Ascending aorta (tissue), 2 donors: ENCODE measurements at regions not wholly inside any gene's neighbourhood (a gene's known extent, or its start where the extent isn't known, plus 50 kb on each side); places are given as distances from the start of the nearest gene placed in this dataset.

ENCODE experiments used
- DNase-seq, 2 donors: peaks; one replicate each; pipeline ENCODE4 v3.0.0-alpha.2; 2019; ENCODE audit warnings: low spot score in 2 of 2
- H3K27ac ChIP-seq, 2 donors: fragments of 200-600 bp; sonication (generic); one replicate each; pipeline ENCODE4 v1.5.1; 2016 to 2017; ENCODE audit warnings: mild to moderate bottlenecking in 1 of 2
- H3K27me3 ChIP-seq: fragments of 200-600 bp; sonication (generic); one replicate; pipeline ENCODE4 v1.5.1; 2017
- H3K36me3 ChIP-seq, 2 donors: fragments of 200-600 bp; sonication (generic); one replicate each; pipeline ENCODE4 v1.5.1; 2016
- H3K4me1 ChIP-seq, 2 donors: fragments of 200-600 bp; sonication (generic); one replicate each; pipeline ENCODE4 v1.5.1; 2016 to 2017; ENCODE audit warnings: mild to moderate bottlenecking in 1 of 2
- H3K4me3 ChIP-seq, 2 donors: fragments of 200-600 bp; sonication (generic); one replicate each; pipeline ENCODE4 v1.5.1; 2016 to 2017; ENCODE audit warnings: mild to moderate bottlenecking in 1 of 2
- H3K9me3 ChIP-seq, 2 donors: fragments of 200-600 bp; sonication (generic); one replicate each; pipeline ENCODE4 v1.5.1; 2016
- CTCF ChIP-seq, 3 experiments: fragments of 200-600 bp in 2 of 3; fragments of 450-650 bp in 1 of 3; sonication (generic) in 2 of 3; IDR thresholded peaks; one replicate each; pipeline ENCODE4 v1.5.1; 2016 to 2019; ENCODE audit warnings: antibody characterized with exemption in 3 of 3, mild to moderate bottlenecking in 1 of 3, moderate library complexity in 1 of 3
- intact Hi-C: fragments of 100-400 bp; cut with DNase I; formaldehyde crosslinking; loops from one replicate; pipeline ENCODE4 v1.15.1; 2023

- no peaks in the 10 kb centered on the region for H3K9me3 ChIP-seq
- H3K27me3 ChIP-seq, result no peaks in the 10 kb centered on the region
- intact Hi-C loops, result no loop called here
- H3K27ac ChIP-seq, result no peak overlapping the region
- TF ChIP-seq CTCF (IDR thresholded peaks at IDR 0.05), result no peak
- H3K36me3 ChIP-seq, result no peaks in the 10 kb centered on the region
- no peaks in the 10 kb centered on the region for H3K4me1 ChIP-seq
- no peak for DNase-seq
- H3K4me3 ChIP-seq, result no peak overlapping the region
Measured at GRCh38 chr7:35331730-35332678, 78.1 kb upstream of the TBX20 start.

GRCh38 chr7:35329026-35329425 lies 75.1 kb upstream of the TBX20 start:
- intact Hi-C loops, result no loop called here
- H3K27ac ChIP-seq, result no peak overlapping the region
- H3K27me3 ChIP-seq, result no peaks in the 10 kb centered on the region
- no peaks in the 10 kb centered on the region for H3K36me3 ChIP-seq
- no peak overlapping the region for H3K4me3 ChIP-seq
- H3K9me3 ChIP-seq, result no peaks in the 10 kb centered on the region
- H3K4me1 ChIP-seq, result no peaks in the 10 kb centered on the region
- no peak for TF ChIP-seq CTCF (IDR thresholded peaks at IDR 0.05)
- no peak for DNase-seq

DNA sequence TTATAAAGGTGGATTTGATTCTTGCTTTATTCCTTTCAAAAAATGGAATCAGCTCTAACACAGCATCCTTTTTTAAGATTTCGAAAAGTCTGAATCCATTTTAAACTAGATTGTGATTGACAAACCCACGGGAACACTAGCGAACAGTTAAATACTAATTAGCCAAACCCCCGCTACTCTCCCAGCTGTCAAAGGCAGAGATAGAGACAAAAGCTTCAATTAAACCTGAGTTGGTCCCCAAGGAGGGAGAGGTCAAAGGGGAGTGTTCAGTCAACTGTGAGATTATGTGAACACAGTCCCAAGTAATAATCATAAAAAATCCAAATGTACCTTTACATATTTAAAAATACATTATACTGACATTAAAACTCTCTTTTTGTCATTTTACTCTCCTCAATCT lies 65.7 kb upstream of the TBX20 start:
- H3K36me3 ChIP-seq, result no peaks in the 10 kb centered on the region
- no peaks in the 10 kb centered on the region for H3K27me3 ChIP-seq
- H3K4me1 ChIP-seq, result no peaks in the 10 kb centered on the region
- no peak for TF ChIP-seq CTCF (IDR thresholded peaks at IDR 0.05)
- intact Hi-C loops, result no loop called here
- DNase-seq, result no peak
- no peak overlapping the region for H3K27ac ChIP-seq
- no peaks in the 10 kb centered on the region for H3K9me3 ChIP-seq
- H3K4me3 ChIP-seq, result no peak overlapping the region

DNA sequence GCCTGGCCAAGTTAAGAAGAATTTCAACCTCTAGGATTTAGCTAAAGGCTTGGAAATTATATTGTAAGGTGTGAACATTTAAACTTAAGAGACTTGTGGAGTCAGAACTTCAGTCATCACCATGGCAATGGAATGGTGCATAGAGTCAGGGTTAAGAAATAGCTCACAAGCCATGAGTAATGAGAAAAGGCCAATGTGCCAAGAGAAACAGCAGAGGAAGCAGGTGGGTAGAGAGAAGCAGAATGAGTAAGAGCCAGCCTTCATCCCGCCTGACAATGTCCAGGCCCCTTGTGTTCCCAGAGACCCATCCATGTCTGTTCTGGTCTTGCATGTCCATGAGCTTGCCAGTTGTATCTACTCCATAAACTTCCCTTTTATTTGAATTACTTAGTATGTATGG lies 62.6 kb upstream of the TBX20 start:
- TF ChIP-seq CTCF (IDR thresholded peaks at IDR 0.05), result no peak
- Histone ChIP-seq H3K9me3 (no peaks in the 10 kb centered on the region), H3K4me1 (no peaks in the 10 kb centered on the region), H3K27ac (no peak overlapping the region), H3K36me3 (no peaks in the 10 kb centered on the region), H3K4me3 (no peak overlapping the region), H3K27me3 (no peaks in the 10 kb centered on the region)
- no peak for DNase-seq
- intact Hi-C loops, result no loop called here

DNA sequence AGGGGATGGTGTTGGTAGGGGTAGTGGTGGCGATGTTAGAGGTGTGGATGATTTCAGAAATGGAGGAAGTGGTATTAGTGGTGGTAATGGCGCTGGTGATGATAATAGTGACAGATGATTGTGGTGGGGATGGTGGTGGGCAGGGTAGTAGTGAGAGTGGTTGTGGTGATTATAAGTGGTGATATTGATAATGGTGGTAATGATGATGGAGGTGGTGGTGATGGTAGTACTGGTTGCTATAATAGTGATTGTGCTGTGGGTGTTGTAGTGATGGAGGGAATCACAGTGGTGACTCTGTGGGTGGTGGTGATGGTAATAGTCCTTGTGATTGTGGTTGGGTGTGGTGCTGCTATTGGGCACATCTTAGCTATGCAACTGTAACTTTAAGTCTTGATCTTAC lies 61.6 kb upstream of the TBX20 start:
- Histone ChIP-seq H3K27ac (no peak overlapping the region), H3K27me3 (no peaks in the 10 kb centered on the region), H3K4me1 (no peaks in the 10 kb centered on the region), H3K4me3 (no peak overlapping the region), H3K9me3 (no peaks in the 10 kb centered on the region), H3K36me3 (no peaks in the 10 kb centered on the region)
- no peak for TF ChIP-seq CTCF (IDR thresholded peaks at IDR 0.05)
- intact Hi-C loops, result no loop called here
- DNase-seq, result no peak
